ENCODE measurements at regions not wholly inside any gene's neighbourhood (a gene's known extent, or its start where the extent isn't known, plus 50 kb on each side); places are given as distances from the start of the nearest gene placed in this dataset.

GRCh38 chr3:28986922-28987321, 293.9 kb upstream of the RBMS3 start:
- intact Hi-C loops (cut with micrococcal nuclease; ENCODE audit: unreplicated experiment) = loop anchor here (10.0 kb wide), 1 partner anchor 298 kb away; the partner anchor contains the start of gene RBMS3
- H3K4me1 ChIP-seq (ENCODE audit: control insufficient read depth, insufficient read depth, low read length) = peaks cover 13% of the 10 kb centered on the region; the same call in 1 of the 2 replicates
- peak; percentile 7 for FAIRE-seq
- H3K9ac ChIP-seq (ENCODE audit: control insufficient read depth, insufficient read depth, low read length) = no peak overlapping the region
- no peak overlapping the region for H3K27ac ChIP-seq (ENCODE audit: control insufficient read depth, insufficient read depth)
- no peak overlapping the region for H2AFZ ChIP-seq (ENCODE audit: control insufficient read depth, low read depth, low read length)
- peaks cover 2% of the 10 kb centered on the region; the same call in 2 of the 3 replicates for H3K9me3 ChIP-seq (replicated peaks; ENCODE audit: control insufficient read depth, insufficient read depth, low read length)
- no peak overlapping the region for H3K4me3 ChIP-seq
- POLR2A ChIA-PET = no interaction called here
- DNase-seq (ENCODE audit: low read depth, low spot score) = no peak
- H3K4me2 ChIP-seq (ENCODE audit: control insufficient read depth, insufficient read depth) = no peak overlapping the region
- RAD21 ChIA-PET (ENCODE audit: unreplicated experiment) = no interaction called here
- in situ Hi-C loops (cut with MboI) = no loop called here
- no TSS peak for BruUV-seq (replicated peaks)
- ATAC-seq = no peak
- H3K79me2 ChIP-seq (ENCODE audit: control insufficient read depth, insufficient read depth, low read length) = no peaks in the 10 kb centered on the region
- CTCF ChIA-PET = interaction anchor here (1.1 kb wide), 1 partner anchor 38 kb away, joined by 3 read pairs; no protein-coding TSS in a partner anchor
- SMC1A ChIA-PET (ENCODE audit: uncharacterized antibody, unreplicated experiment) = no interaction called here
- no peaks in the 10 kb centered on the region for H3K36me3 ChIP-seq (ENCODE audit: control insufficient read depth in 2 of 2, insufficient read depth in 2 of 2, low read length in 1 of 2)
- no peaks in the 10 kb centered on the region for H4K20me1 ChIP-seq (ENCODE audit: control insufficient read depth, insufficient read depth)
- H3K27me3 ChIP-seq (replicated peaks in 1 of 2; ENCODE audit: control insufficient read depth in 2 of 2, insufficient read depth in 2 of 2, low read length in 1 of 2) = no peaks in the 10 kb centered on the region
- no peak for TF ChIP-seq ATF7 (IDR thresholded peaks at IDR 0.05; ENCODE audit: low read depth)
- TF ChIP-seq KDM1A (IDR thresholded peaks at IDR 0.05; ENCODE audit: borderline replicate concordance) = no peak
- TF ChIP-seq, protein P1, sequence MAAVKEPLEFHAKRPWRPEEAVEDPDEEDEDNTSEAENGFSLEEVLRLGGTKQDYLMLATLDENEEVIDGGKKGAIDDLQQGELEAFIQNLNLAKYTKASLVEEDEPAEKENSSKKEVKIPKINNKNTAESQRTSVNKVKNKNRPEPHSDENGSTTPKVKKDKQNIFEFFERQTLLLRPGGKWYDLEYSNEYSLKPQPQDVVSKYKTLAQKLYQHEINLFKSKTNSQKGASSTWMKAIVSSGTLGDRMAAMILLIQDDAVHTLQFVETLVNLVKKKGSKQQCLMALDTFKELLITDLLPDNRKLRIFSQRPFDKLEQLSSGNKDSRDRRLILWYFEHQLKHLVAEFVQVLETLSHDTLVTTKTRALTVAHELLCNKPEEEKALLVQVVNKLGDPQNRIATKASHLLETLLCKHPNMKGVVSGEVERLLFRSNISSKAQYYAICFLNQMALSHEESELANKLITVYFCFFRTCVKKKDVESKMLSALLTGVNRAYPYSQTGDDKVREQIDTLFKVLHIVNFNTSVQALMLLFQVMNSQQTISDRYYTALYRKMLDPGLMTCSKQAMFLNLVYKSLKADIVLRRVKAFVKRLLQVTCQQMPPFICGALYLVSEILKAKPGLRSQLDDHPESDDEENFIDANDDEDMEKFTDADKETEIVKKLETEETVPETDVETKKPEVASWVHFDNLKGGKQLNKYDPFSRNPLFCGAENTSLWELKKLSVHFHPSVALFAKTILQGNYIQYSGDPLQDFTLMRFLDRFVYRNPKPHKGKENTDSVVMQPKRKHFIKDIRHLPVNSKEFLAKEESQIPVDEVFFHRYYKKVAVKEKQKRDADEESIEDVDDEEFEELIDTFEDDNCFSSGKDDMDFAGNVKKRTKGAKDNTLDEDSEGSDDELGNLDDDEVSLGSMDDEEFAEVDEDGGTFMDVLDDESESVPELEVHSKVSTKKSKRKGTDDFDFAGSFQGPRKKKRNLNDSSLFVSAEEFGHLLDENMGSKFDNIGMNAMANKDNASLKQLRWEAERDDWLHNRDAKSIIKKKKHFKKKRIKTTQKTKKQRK (IDR thresholded peaks at IDR 0.05; ENCODE audit: low read depth, low read length) = no peak
- TF ChIP-seq ZZZ3 (IDR thresholded peaks at IDR 0.05; ENCODE audit: control insufficient read depth, insufficient read length, low read depth) = no peak

- Histone ChIP-seq H3K79me2 (ENCODE audit: control insufficient read depth, insufficient read depth, low read length) (no peaks in the 10 kb centered on the region), H3K27me3 (replicated peaks in 1 of 2; ENCODE audit: control insufficient read depth in 2 of 2, insufficient read depth in 2 of 2, low read length in 1 of 2) (no peaks in the 10 kb centered on the region), H3K4me1 (ENCODE audit: control insufficient read depth, insufficient read depth, low read length) (peaks cover 13% of the 10 kb centered on the region; the same call in 1 of the 2 replicates), H3K27ac (ENCODE audit: control insufficient read depth, insufficient read depth) (no peak overlapping the region), H4K20me1 (ENCODE audit: control insufficient read depth, insufficient read depth) (no peaks in the 10 kb centered on the region), H2AFZ (ENCODE audit: control insufficient read depth, low read depth, low read length) (no peak overlapping the region), H3K4me3 (no peak overlapping the region), H3K4me2 (ENCODE audit: control insufficient read depth, insufficient read depth) (0 out of 2 replicates have a peak overlapping the region, but pooled peaks have one; percentile 62), H3K9me3 (replicated peaks; ENCODE audit: control insufficient read depth, insufficient read depth, low read length) (peaks cover 2% of the 10 kb centered on the region; the same call in 2 of the 3 replicates), H3K36me3 (ENCODE audit: control insufficient read depth in 2 of 2, insufficient read depth in 2 of 2, low read length in 1 of 2) (no peaks in the 10 kb centered on the region), H3K9ac (ENCODE audit: control insufficient read depth, insufficient read depth, low read length) (no peak overlapping the region)
- ChIA-PET CTCF (interaction anchor here (1.3 kb wide), 1 partner anchor 1209 kb away, joined by 3 read pairs; no protein-coding TSS in a partner anchor), SMC1A (ENCODE audit: uncharacterized antibody, unreplicated experiment) (no interaction called here), RAD21 (ENCODE audit: unreplicated experiment) (no interaction called here), POLR2A (no interaction called here)
- WGBS (ENCODE audit: insufficient coverage, insufficient replicate concordance, low lambda C conversion rate, missing lambda C conversion rate) = 0% methylated on average over 2 of the region's 2 CpGs
- in situ Hi-C loops (cut with MboI) (no loop called here), intact Hi-C loops (cut with micrococcal nuclease; ENCODE audit: unreplicated experiment) (loop anchor here (2.0 to 10.0 kb wide), 2 partner anchors 73 to 295 kb away; partner anchors contain the start of gene RBMS3)
- peak; percentile 87 for FAIRE-seq
- ATAC-seq = peak; percentile 95
- no TSS peak for BruUV-seq (replicated peaks)
- peak; percentile 32 for DNase-seq (ENCODE audit: low read depth, low spot score)
- TF ChIP-seq JUNB (IDR thresholded peaks at IDR 0.05) (peak; percentile 21; the same call in 1 of the 2 replicates), RBBP5 (conservative IDR thresholded peaks at IDR 0.05) (no peak), EP300 (IDR thresholded peaks at IDR 0.05; ENCODE audit: borderline replicate concordance in 1 of 2, control insufficient read depth in 1 of 2, low read depth in 2 of 2, low read length in 2 of 2) (peak in 1 of 2 experiments; percentile 28; a peak in 1 of 4 replicates), BHLHE40 (IDR thresholded peaks at IDR 0.05; ENCODE audit: borderline replicate concordance in 1 of 2, low read depth in 2 of 2, low read length in 1 of 2) (peak in 1 of 2 experiments; percentile 29; a peak in 1 of 4 replicates), SPI1 (IDR thresholded peaks at IDR 0.05; ENCODE audit: borderline replicate concordance, insufficient read depth, low read depth, low read length) (peak; percentile 35; the same call in 1 of the 2 replicates), GATAD2B (conservative IDR thresholded peaks at IDR 0.05; ENCODE audit: low read depth) (no peak), IKZF2 (IDR thresholded peaks at IDR 0.05) (peak in 1 of 2 experiments; percentile 12; a peak in 1 of 4 replicates)
- TF ChIP-seq, protein P2, sequence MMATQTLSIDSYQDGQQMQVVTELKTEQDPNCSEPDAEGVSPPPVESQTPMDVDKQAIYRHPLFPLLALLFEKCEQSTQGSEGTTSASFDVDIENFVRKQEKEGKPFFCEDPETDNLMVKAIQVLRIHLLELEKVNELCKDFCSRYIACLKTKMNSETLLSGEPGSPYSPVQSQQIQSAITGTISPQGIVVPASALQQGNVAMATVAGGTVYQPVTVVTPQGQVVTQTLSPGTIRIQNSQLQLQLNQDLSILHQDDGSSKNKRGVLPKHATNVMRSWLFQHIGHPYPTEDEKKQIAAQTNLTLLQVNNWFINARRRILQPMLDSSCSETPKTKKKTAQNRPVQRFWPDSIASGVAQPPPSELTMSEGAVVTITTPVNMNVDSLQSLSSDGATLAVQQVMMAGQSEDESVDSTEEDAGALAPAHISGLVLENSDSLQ (IDR thresholded peaks at IDR 0.05) = no peak
Measured at GRCh38 chr3:28989646-28990089, 291.2 kb upstream of the RBMS3 start.

All from GM12878 (cell line).